Omental fat pad (tissue), 3 donors: ENCODE measurements at regions not wholly inside any gene's neighbourhood (a gene's known extent, or its start where the extent isn't known, plus 50 kb on each side); places are given as distances from the start of the nearest gene placed in this dataset.
"Not testable (repeated sequence)": the region's sequence is repeated elsewhere in the genome, so short reads cannot be mapped to it uniquely, and the experiment has no call there.

Source experiments
- ATAC-seq: fragments of 150-250 bp; one replicate; pipeline ENCODE4 v1.9.1; 2016; ENCODE audit warnings: mild to moderate bottlenecking, moderate library complexity; ENCODE audit not compliant: low FRiP score
- DNase-seq: peaks from one replicate; pipeline ENCODE4 v3.0.0-alpha.2; 2019; ENCODE audit warnings: low spot score
- TF ChIP-seq, protein P1 (sequence below), 3 donors: fragments of 450-650 bp; IDR thresholded peaks; one replicate each; pipeline ENCODE4 v1.5.1; 2016 to 2017; ENCODE audit warnings: antibody characterized with exemption in 3 of 3, mild to moderate bottlenecking in 3 of 3, moderate library complexity in 2 of 3

GRCh38 chr3:5498981-5499380, 311.5 kb downstream of the EDEM1 start:
- no peak for ATAC-seq
- DNase-seq = no peak
- TF ChIP-seq, protein P1, sequence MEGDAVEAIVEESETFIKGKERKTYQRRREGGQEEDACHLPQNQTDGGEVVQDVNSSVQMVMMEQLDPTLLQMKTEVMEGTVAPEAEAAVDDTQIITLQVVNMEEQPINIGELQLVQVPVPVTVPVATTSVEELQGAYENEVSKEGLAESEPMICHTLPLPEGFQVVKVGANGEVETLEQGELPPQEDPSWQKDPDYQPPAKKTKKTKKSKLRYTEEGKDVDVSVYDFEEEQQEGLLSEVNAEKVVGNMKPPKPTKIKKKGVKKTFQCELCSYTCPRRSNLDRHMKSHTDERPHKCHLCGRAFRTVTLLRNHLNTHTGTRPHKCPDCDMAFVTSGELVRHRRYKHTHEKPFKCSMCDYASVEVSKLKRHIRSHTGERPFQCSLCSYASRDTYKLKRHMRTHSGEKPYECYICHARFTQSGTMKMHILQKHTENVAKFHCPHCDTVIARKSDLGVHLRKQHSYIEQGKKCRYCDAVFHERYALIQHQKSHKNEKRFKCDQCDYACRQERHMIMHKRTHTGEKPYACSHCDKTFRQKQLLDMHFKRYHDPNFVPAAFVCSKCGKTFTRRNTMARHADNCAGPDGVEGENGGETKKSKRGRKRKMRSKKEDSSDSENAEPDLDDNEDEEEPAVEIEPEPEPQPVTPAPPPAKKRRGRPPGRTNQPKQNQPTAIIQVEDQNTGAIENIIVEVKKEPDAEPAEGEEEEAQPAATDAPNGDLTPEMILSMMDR (IDR thresholded peaks at IDR 0.05) = no peak

- ATAC-seq = no peak
- TF ChIP-seq, protein P1 (IDR thresholded peaks at IDR 0.05) = no peak
- DNase-seq = no peak
Measured at GRCh38 chr3:5499404-5499803, 311.9 kb downstream of the EDEM1 start.

DNA sequence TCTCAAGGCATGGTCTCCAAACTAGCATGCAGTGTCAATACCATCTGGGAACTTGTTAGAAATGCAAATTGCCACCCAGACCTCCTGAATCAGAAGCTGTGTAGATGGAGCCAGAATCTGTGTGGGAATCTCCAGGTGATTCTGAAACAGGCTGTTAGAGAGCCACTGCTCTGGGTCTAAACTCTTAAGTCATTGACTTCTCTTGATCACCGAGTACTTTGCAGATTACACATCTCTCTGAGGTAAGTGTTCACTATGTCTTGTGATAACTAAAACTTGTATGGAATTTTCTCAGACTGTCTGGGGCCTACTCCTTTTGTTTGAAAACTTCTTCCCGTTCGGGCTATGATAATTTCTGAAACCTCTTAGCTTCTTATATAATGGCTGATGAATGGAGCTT, 315.6 kb downstream of the EDEM1 start:
- TF ChIP-seq, protein P1 (IDR thresholded peaks at IDR 0.05) = no peak
- ATAC-seq (no peak), DNase-seq (no peak)

DNA sequence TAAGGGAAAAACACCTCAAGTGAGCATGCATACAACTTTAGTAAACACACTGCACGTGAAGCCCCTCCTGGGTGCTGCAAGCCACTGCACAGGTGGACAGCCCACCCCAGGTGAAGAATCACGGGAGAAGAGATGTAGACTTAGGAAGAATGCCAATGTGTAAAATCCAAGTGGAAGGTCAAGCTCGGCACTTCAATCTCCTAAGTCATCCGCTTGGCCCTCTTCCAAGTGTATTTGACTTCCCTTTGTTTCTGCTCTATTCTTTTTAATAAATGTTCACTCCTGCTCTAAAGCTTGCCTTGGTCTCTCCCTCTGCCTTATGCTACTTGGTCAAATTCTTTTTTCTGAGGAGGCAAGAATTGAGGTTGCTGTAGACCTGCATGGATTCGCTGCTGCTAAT, 316.6 kb downstream of the EDEM1 start:
- TF ChIP-seq, protein P1 (IDR thresholded peaks at IDR 0.05) = no peak
- ATAC-seq (no peak), DNase-seq (no peak)

GRCh38 chr3:5505163-5505562, 317.7 kb downstream of the EDEM1 start:
- TF ChIP-seq, protein P1 (IDR thresholded peaks at IDR 0.05) = no peak
- ATAC-seq (no peak), DNase-seq (no peak)

DNA sequence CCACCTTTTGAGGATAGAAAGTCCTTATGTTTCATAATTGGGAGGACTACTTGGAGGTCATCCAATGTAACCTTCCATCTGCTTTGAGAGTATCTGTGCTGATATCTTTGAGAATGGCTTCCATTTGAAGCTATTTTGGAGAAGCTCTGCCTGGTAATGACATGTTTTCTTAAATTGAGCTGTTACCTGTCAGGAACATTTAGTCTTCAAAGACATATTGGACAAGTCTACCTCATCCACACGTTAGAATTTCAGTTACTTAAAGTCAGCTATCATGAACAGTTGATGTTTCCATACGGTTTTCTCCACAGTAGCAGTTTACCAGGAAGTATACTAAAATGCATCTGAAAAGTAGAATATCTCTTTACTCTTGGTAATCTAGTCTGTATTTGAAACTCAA, 318.5 kb downstream of the EDEM1 start:
- no peak for ATAC-seq
- TF ChIP-seq, protein P1 (IDR thresholded peaks at IDR 0.05) = no peak
- no peak for DNase-seq

DNA sequence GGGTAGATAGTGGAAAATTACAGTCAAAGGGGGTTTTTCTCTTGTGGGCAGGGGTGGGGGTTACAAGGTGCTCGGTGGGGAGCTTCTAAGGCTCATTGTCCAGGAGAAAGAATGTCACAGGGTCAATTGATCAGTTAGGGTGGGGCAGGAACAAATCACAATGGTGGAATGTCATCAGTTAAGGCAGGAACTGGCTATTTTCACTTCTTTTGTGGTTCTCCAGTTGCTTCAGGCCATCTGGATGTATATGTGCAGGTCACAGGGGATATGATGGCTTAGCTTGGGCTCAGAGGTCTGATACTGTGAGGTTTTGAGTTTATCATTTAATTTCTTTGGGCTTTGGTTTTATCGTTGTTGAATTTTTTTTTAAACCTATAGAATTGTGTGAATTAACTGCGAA, 321.4 kb downstream of the EDEM1 start:
- not testable (repeated sequence) for DNase-seq, ATAC-seq

DNA sequence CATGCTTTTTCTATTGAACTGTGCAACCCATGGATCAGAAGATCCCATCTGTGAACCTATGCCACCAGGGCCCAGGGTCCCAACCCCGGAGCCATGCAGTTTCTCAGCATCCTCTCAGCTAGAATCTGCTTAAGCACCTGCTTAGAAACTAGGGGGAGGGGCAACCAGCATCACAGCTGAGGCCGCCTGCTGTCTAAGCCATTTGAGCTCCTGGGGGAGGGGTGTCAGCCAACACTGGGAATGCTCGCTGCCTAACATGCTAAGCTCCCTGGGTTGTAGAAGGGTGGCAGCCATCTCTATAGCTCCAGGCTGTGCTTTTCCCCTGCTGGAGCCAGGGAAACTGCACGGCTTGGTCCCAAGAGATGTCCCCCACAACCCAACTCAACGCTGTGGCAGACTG, 322.8 kb downstream of the EDEM1 start:
- no peak for DNase-seq
- no peak for ATAC-seq
- TF ChIP-seq, protein P1 (IDR thresholded peaks at IDR 0.05) = no peak
